Skeletal muscle satellite cell (primary cell): ENCODE measurements at regions not wholly inside any gene's neighbourhood (a gene's known extent, or its start where the extent isn't known, plus 50 kb on each side); places are given as distances from the start of the nearest gene placed in this dataset. TPM values are rescaled to one million over a fixed set of nuclear protein-coding genes. Genes with fewer than 3 reads are reported as not detected.

Experiments
- small RNA-seq: library from RNA; depleted of rRNA; stranded (forward); fragments of <200 nt; gene quantifications from one replicate; pipeline ENCODE3, GENCODE V24; 2012

Small RNA genes lying in the stretch of these regions (small RNA-seq; reads per million reads assigned to genes)
- gene RF00019 (not detected), gene RNA5SP318 (0.35 reads per million), gene SNRPEP8 (not detected)
